Peyer's patch (tissue), 4 donors: ENCODE measurements at regions not wholly inside any gene's neighbourhood (a gene's known extent, or its start where the extent isn't known, plus 50 kb on each side); places are given as distances from the start of the nearest gene placed in this dataset.

Experiments used
- POLR2A ChIP-seq, 2 donors: fragments of 450-650 bp; IDR thresholded peaks; one replicate each; pipeline ENCODE4 v1.5.1; 2017; ENCODE audit warnings: antibody characterized with exemption in 2 of 2, mild to moderate bottlenecking in 2 of 2, moderate library complexity in 2 of 2
- TF ChIP-seq, protein P1 (sequence below), 6 experiments: fragments of 450-650 bp in 4 of 6; fragments of 200-600 bp in 2 of 6; sonication (generic) in 1 of 6; IDR thresholded peaks; one replicate each; pipeline ENCODE4 v1.5.1; 2017 to 2019; ENCODE audit warnings: antibody characterized with exemption in 6 of 6, mild to moderate bottlenecking in 3 of 6, moderate library complexity in 1 of 6

DNA sequence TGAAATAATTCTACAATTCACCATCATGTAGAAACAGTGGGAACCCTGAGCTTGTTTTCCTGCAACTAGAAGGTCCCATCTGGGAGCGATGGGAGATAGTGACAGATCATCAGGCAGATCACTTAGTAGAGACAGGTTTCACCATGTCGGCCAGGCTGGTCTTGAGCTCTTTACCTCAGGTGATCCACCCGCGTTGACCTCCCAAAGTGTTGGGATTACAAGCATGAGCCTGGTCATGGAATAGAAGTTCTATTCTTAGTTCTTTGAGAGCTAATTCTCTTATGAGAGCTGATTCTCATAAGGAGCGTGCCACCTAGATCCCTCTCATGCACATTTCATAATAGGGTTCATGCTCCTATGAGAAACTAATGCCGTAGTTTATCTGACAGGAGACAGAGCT lies 778.0 kb upstream of the AUTS2 start:
- TF ChIP-seq POLR2A (IDR thresholded peaks at IDR 0.05), result no peak
- TF ChIP-seq, protein P1, sequence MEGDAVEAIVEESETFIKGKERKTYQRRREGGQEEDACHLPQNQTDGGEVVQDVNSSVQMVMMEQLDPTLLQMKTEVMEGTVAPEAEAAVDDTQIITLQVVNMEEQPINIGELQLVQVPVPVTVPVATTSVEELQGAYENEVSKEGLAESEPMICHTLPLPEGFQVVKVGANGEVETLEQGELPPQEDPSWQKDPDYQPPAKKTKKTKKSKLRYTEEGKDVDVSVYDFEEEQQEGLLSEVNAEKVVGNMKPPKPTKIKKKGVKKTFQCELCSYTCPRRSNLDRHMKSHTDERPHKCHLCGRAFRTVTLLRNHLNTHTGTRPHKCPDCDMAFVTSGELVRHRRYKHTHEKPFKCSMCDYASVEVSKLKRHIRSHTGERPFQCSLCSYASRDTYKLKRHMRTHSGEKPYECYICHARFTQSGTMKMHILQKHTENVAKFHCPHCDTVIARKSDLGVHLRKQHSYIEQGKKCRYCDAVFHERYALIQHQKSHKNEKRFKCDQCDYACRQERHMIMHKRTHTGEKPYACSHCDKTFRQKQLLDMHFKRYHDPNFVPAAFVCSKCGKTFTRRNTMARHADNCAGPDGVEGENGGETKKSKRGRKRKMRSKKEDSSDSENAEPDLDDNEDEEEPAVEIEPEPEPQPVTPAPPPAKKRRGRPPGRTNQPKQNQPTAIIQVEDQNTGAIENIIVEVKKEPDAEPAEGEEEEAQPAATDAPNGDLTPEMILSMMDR (IDR thresholded peaks at IDR 0.05), result no peak
